Pancreas (tissue), 10 donors: ENCODE measurements at regions not wholly inside any gene's neighbourhood (a gene's known extent, or its start where the extent isn't known, plus 50 kb on each side); places are given as distances from the start of the nearest gene placed in this dataset.

ENCODE experiments used
- ATAC-seq, 4 donors: fragments of 200-7000 bp; cut with Tn5 transposase; one replicate each; pipeline versions ENCODE4 v1.8.0 to v1.9.1; 2020; ENCODE audit warnings: mild to moderate bottlenecking in 4 of 4, moderate library complexity in 4 of 4
- DNase-seq, 6 donors: peaks; one replicate each; pipeline ENCODE4 v3.0.0-alpha.2; 2020
- FAIRE-seq: peaks from 2 replicates; lab custom pipeline; 2012; peaks lifted over from hg19 to GRCh38; lab: Jason Lieb, UNC
- H3K27ac ChIP-seq, 4 donors: fragments of 200-600 bp; sonication (generic); 1 replicate in 3 of 4; 2 replicates in 1 of 4; pipeline versions ENCODE4 v1.5.0 to v1.8.0; 2020
- H3K27me3 ChIP-seq, 4 donors: fragments of 200-600 bp; one replicate each; pipeline ENCODE4 v1.8.0; 2021
- H3K36me3 ChIP-seq, 3 donors: fragments of 200-600 bp; sonication (generic) in 1 of 3; one replicate each; pipeline versions ENCODE4 v1.5.0 to v1.8.0; 2020 to 2021
- H3K4me1 ChIP-seq, 3 donors: fragments of 200-600 bp; one replicate each; pipeline ENCODE4 v1.8.0; 2021
- H3K4me3 ChIP-seq, 4 donors: fragments of 200-600 bp; sonication (generic) in 2 of 4; one replicate each; pipeline versions ENCODE4 v1.5.0 to v1.8.0; 2020 to 2021
- H3K9me3 ChIP-seq, 4 donors: fragments of 200-600 bp; one replicate each; pipeline ENCODE4 v1.8.0; 2021
- WGBS, 2 donors: extraction: QIAGEN DNeasy Blood & Tissue Kit; methylation state at CpG; one replicate each; pipeline ENCODE4 v1.1.7; 2013; 5-methylcytosine and 5-hydroxymethylcytosine counted together
- intact Hi-C, 3 donors: fragments of 100-400 bp; cut with DNase I; formaldehyde crosslinking; loops; one replicate each; pipeline versions ENCODE4 v1.11.1 to v1.14.2; 2022
- TF ChIP-seq, protein P1 (sequence below), 4 donors: fragments of 200-600 bp; sonication (generic) in 3 of 4; IDR thresholded peaks; one replicate each; pipeline versions ENCODE4 v1.5.0 to v1.8.0; 2021; ENCODE audit warnings: antibody characterized with exemption in 4 of 4
- donor health status: healthy with polysubstance abuse.
- donor health status: DM: no; HTN: no; CAD: no; lungs with moderate emphysema.
- donor health status: DM: no; HTN: no; CAD: no.
- donor health status: control.
- donor health status: control.
- donor health status: Bipolar disorder and iron deficiency.
- donor health status: DM: yes; HTN: yes; CAD: no.
- donor health status: DM: no; HTN: no; CAD: no.
- donor health status: DM: no; HTN: no; CAD: no.
- donor health status: DM: yes; HTN: yes; CAD: no.

DNA sequence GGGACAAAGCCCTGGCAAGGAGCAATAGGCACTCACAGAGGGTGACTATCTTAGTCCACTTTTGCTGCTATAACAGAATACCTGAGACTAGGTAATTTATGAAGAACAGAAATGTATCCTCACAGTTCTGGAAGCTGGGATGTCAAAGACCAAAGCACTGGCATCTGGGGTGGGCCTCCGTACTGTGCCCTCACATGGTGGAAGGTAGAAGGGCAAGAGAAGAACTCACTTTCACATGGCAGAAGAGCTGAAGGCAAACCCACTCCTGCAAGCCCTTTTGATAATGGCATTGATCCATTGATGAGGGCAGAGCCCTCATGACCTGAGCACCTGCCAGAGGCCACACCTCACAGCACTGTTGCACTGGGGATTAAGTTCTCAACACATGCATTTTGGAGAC, 173.4 kb upstream of the C2CD4B start:
- intact Hi-C loops = no loop called here
- 81 to 85% methylated on average over 1 of the region's 1 CpG for WGBS, 2 donors

DNA sequence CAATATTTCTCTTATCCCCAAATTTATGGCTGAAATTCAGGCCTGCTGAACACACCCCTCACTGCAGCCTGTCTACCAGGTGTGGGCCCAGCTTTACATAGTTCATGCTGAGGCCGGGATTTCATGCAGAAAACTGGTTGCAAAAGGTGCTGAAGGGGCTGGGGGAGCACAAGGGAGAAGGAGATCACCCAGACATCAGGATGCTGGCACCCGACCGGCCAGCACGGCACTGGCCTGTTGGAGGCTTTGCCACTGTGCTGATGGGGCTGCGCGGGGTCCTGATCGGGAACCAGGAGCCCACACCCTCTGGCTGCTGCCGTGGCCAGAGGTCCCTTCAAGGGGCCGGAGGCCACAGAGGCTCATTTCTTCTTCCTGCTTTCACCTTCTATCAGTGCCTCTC, 177.9 kb upstream of the C2CD4B start:
- WGBS, 2 donors = 93 to 98% methylated on average over 9 of the region's 9 CpGs
- Histone ChIP-seq H3K27ac (no peak overlapping the region), H3K4me3 (no peak overlapping the region), H3K4me1 (no peaks in the 10 kb centered on the region), H3K36me3 (no peaks in the 10 kb centered on the region), H3K27me3 (no peaks in the 10 kb centered on the region), H3K9me3 (no peaks in the 10 kb centered on the region)
- no peak for FAIRE-seq
- TF ChIP-seq, protein P1, sequence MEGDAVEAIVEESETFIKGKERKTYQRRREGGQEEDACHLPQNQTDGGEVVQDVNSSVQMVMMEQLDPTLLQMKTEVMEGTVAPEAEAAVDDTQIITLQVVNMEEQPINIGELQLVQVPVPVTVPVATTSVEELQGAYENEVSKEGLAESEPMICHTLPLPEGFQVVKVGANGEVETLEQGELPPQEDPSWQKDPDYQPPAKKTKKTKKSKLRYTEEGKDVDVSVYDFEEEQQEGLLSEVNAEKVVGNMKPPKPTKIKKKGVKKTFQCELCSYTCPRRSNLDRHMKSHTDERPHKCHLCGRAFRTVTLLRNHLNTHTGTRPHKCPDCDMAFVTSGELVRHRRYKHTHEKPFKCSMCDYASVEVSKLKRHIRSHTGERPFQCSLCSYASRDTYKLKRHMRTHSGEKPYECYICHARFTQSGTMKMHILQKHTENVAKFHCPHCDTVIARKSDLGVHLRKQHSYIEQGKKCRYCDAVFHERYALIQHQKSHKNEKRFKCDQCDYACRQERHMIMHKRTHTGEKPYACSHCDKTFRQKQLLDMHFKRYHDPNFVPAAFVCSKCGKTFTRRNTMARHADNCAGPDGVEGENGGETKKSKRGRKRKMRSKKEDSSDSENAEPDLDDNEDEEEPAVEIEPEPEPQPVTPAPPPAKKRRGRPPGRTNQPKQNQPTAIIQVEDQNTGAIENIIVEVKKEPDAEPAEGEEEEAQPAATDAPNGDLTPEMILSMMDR (IDR thresholded peaks at IDR 0.05) = no peak
- DNase-seq = no peak
- intact Hi-C loops = no loop called here
- ATAC-seq = no peak

More for the DNA sequence above, 173.4 kb upstream of the C2CD4B start:
- ATAC-seq (no peak), DNase-seq (no peak), FAIRE-seq (no peak)
- no peaks in the 10 kb centered on the region for H3K4me1 ChIP-seq
- no peaks in the 10 kb centered on the region for H3K36me3 ChIP-seq
- no peaks in the 10 kb centered on the region for H3K9me3 ChIP-seq
- no peak overlapping the region for H3K4me3 ChIP-seq
- no peaks in the 10 kb centered on the region for H3K27me3 ChIP-seq
- H3K27ac ChIP-seq = no peak overlapping the region
- TF ChIP-seq, protein P1 (IDR thresholded peaks at IDR 0.05) = no peak

DNA sequence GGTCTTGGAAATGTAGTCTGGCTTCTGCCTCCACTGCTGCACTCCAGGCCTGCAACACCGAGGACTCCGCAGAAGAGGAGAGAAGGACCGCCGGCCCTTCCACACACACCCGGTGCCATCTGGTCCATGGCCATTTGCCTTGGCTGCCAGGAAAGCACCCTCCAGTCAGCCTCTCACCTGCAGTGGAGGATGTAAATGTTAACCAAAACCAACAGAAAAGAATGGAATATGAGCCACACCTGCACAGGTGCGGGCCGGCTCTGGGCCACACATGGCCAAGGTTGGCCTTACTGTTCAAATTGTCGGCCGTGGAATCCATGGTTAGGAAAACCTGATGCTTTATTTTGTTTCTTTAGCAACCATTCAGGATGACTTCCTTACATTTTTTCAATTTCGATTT, 178.3 kb upstream of the C2CD4B start:
- Histone ChIP-seq H3K9me3 (no peaks in the 10 kb centered on the region), H3K4me3 (no peak overlapping the region), H3K4me1 (no peaks in the 10 kb centered on the region), H3K36me3 (no peaks in the 10 kb centered on the region), H3K27ac (no peak overlapping the region), H3K27me3 (no peaks in the 10 kb centered on the region)
- intact Hi-C loops = no loop called here
- ATAC-seq (no peak), DNase-seq (no peak), FAIRE-seq (no peak)
- TF ChIP-seq, protein P1 (IDR thresholded peaks at IDR 0.05) = no peak
- 93% methylated on average over 10 of the region's 10 CpGs for WGBS, 2 donors

DNA sequence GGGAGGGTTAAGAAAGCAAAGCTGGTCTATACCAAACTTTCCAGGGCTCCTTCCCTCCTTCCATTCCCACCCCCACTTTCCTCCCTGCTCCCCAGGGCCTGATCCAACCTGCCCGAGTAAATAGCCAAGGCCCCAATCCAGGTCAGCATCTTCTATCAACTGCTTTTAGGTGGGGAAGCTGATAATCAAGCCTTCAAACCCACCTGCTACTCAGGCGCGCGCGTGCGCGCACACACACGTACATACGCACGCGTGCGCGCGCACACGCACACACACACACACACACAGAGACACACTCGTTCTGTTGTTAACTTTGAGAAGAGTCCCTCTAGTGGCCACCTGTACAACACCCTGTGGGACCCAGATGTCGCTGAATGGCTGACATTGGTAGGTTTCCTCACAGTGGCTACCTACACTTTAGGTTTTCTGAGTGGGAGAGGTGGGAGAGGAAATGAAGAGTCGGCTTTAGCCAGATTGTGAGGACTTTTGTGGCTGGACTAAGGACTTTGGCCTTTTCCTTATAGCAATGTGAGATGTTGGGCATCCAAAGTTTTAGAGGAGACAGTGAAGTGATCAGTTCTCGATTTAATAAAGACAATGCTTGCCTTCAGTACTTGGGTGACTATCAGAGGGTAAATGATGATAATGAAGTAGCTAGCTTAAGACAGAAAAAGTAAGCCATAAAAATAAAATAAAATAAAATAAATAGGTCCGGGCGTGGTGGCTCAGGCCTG, 179.9 kb upstream of the C2CD4B start:
- FAIRE-seq (no peak), DNase-seq (peak; percentile 47 to 82 (median 74)), ATAC-seq (peak; percentile 85 to 100 (median 98))
- Histone ChIP-seq H3K27me3 (no peaks in the 10 kb centered on the region), H3K36me3 (no peaks in the 10 kb centered on the region), H3K4me1 (no peaks in the 10 kb centered on the region), H3K9me3 (no peaks in the 10 kb centered on the region), H3K27ac (no peak overlapping the region), H3K4me3 (peak overlapping the region in 2 of 4 donors; percentile 5 to 42)
- intact Hi-C loops = no loop called here
- 20 to 33% methylated on average over 21 of the region's 21 CpGs for WGBS, 2 donors
- TF ChIP-seq, protein P1 (IDR thresholded peaks at IDR 0.05) = peak; percentile 46 to 74 (median 72)

DNA sequence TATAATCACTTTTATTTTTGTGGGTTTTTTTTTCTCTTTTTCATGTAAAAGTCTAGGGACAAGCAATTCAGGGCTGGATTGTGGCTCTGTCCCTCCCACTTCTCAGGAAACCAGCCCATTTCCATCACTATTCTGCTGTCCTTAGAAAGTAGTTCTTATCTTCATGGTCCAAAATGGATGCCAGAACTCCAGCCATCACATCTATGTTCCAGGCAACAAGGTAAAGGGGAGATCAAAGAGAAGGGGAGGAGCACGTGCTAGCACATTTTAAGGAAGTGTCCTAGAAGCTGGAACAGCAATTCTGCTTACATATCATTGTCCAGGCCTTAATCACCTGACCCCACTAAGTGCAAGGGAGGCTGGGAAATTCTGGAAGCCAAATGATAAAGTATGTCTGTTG, 181.1 kb upstream of the C2CD4B start:
- Histone ChIP-seq H3K4me3 (no peak overlapping the region), H3K36me3 (no peaks in the 10 kb centered on the region), H3K27me3 (no peaks in the 10 kb centered on the region), H3K27ac (no peak overlapping the region), H3K4me1 (no peaks in the 10 kb centered on the region), H3K9me3 (no peaks in the 10 kb centered on the region)
- intact Hi-C loops = no loop called here
- DNase-seq = no peak
- TF ChIP-seq, protein P1 (IDR thresholded peaks at IDR 0.05) = no peak
- no peak for FAIRE-seq
- 59 to 68% methylated on average over 1 of the region's 1 CpG for WGBS, 2 donors
- ATAC-seq = no peak
